Fibroblast of mammary gland (primary cell): ENCODE measurements at regions not wholly inside any gene's neighbourhood (a gene's known extent, or its start where the extent isn't known, plus 50 kb on each side); places are given as distances from the start of the nearest gene placed in this dataset.
A peak's percentile ranks its signal among the peaks of the same experiment; 100 is the strongest.

Experiments
- DNase-seq: peaks from one replicate; pipeline ENCODE4 v3.0.0-alpha.2; 2010; ENCODE audit warnings: low read depth
- H3K4me3 ChIP-seq: 2 replicates; pipeline ENCODE4 v1.5.1; 2011; ENCODE audit warnings: low read depth, mild to moderate bottlenecking, low read length, moderate library complexity; ENCODE audit not compliant: control insufficient read depth
- CTCF ChIP-seq: conservative IDR thresholded peaks from 2 replicates; pipeline ENCODE4 v1.5.1; 2011; ENCODE audit warnings: low read depth, low read length, inconsistent platforms; ENCODE audit not compliant: control insufficient read depth, insufficient read depth

- no peak for TF ChIP-seq CTCF
- no peak overlapping the region for H3K4me3 ChIP-seq
- DNase-seq = no peak
These were observed 391.7 kb upstream of the FZD8 start for GRCh38 chr10:36033808-36034207.

- no peak for TF ChIP-seq CTCF
- H3K4me3 ChIP-seq = no peak overlapping the region
- no peak for DNase-seq
These were observed 388.4 kb upstream of the FZD8 start for GRCh38 chr10:36030516-36030915.

DNA sequence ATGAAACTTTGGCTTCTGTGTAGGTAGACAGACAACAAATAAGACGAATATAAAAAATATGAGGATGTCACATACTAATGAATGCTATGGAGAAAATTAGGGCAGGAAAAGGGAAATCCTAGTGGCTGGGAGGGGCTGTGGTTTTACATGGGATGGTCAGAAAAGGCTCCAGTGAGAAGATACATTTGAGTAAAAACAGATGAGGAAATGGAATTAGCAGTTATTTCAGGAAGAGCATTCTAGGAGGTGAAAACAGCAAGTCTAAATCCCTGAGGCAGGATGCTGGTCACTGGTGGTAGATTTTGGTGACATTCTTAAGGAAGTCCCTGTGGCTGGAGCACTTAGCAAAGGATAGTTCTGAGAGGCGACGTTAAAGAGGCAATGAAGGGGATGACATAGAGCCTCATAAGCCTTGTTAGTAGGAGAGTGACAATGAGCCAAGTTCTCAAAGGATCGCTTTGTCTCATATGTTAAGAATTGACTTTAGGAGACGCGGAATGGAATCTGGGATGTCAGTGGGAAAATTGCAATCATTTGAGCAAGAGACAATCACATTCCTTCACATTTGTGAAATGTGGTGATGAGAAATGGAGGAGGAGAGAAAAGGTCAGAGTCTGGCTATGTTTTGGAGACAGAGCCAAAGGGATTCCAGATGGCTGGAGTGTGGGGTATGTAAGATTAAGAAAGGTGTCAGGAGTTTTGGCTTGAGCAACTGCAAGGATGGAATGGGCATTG lies 384.7 kb upstream of the FZD8 start:
- H3K4me3 ChIP-seq = no peak overlapping the region
- DNase-seq = peak; percentile 26
- no peak for TF ChIP-seq CTCF

- no peak overlapping the region for H3K4me3 ChIP-seq
- peak; percentile 40 for DNase-seq
- TF ChIP-seq CTCF = no peak
These were observed 384.0 kb upstream of the FZD8 start for GRCh38 chr10:36026081-36026480.

GRCh38 chr10:36023939-36024338 lies 381.8 kb upstream of the FZD8 start:
- peak; percentile 87 for DNase-seq

DNA sequence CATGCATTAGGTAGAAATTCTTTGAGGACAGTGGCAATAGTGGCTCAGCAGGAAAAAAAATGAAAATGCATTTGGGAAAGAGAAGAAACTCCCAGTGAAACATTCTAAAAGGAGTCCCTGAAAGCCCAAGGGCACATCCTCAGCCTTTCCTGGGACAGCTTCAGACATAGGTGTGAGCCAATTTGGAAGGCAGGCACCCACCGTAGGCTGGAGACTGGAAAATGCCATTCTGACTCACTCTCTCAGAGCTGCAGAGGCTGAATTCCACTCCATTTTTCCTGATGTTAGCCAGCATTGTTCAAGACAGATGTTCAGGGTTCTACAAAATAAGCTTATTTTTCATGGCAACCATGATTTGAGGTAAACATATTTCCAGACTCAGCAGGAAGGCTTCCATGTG lies 379.0 kb upstream of the FZD8 start:
- TF ChIP-seq CTCF = no peak
- no peak overlapping the region for H3K4me3 ChIP-seq
- DNase-seq = no peak

More at GRCh38 chr10:36023939-36024338, 381.8 kb upstream of the FZD8 start:
- TF ChIP-seq CTCF = no peak
- no peak overlapping the region for H3K4me3 ChIP-seq
